ENCODE measurements at regions not wholly inside any gene's neighbourhood (a gene's known extent, or its start where the extent isn't known, plus 50 kb on each side); places are given as distances from the start of the nearest gene placed in this dataset.

GRCh38 chr10:62736168-62736546, 68.4 kb upstream of the ADO start:
- ATAC-seq (no peak), DNase-seq (no peak)
- Histone ChIP-seq H3K4me1 (no peaks in the 10 kb centered on the region), H3K27me3 (no peaks in the 10 kb centered on the region), H3K4me3 (no peak overlapping the region), H3K27ac (no peak overlapping the region), H3K9me3 (no peaks in the 10 kb centered on the region), H3K36me3 (replicated peaks in 1 of 2; ENCODE audit: insufficient read depth in 1 of 2, low read depth in 2 of 2) (no peaks in the 10 kb centered on the region)
- 58 to 68% methylated on average over 2 of the region's 2 CpGs for WGBS, 2 donors
- intact Hi-C loops (cut with DNase I): loop anchor here (10.0 kb wide), 1 partner anchor 71 kb away; no protein-coding TSS in a partner anchor
- no peak for TF ChIP-seq POLR2A (IDR thresholded peaks at IDR 0.05)
- TF ChIP-seq CTCF (IDR thresholded peaks at IDR 0.05): no peak

GRCh38 chr10:62738916-62739315, 65.6 kb upstream of the ADO start:
- Histone ChIP-seq H3K36me3 (replicated peaks in 1 of 2; ENCODE audit: insufficient read depth in 1 of 2, low read depth in 2 of 2) (no peaks in the 10 kb centered on the region), H3K9me3 (no peaks in the 10 kb centered on the region), H3K27ac (no peak overlapping the region), H3K4me3 (no peak overlapping the region), H3K4me1 (no peaks in the 10 kb centered on the region), H3K27me3 (no peaks in the 10 kb centered on the region)
- no peak for TF ChIP-seq POLR2A (IDR thresholded peaks at IDR 0.05)
- intact Hi-C loops (cut with DNase I): loop anchor here (10.0 kb wide), 1 partner anchor 74 kb away; no protein-coding TSS in a partner anchor
- ATAC-seq: no peak
- WGBS, 2 donors: 46% methylated on average over 3 of the region's 3 CpGs
- no peak for DNase-seq

- TF ChIP-seq POLR2A (IDR thresholded peaks at IDR 0.05) (no peak), CTCF (IDR thresholded peaks at IDR 0.05) (no peak)
- no peak overlapping the region for H3K27ac ChIP-seq
- H3K4me1 ChIP-seq: no peaks in the 10 kb centered on the region
- 58 to 65% methylated on average over 5 of the region's 5 CpGs for WGBS, 2 donors
- DNase-seq: no peak
- no peaks in the 10 kb centered on the region for H3K36me3 ChIP-seq (replicated peaks in 1 of 2; ENCODE audit: insufficient read depth in 1 of 2, low read depth in 2 of 2)
- no peaks in the 10 kb centered on the region for H3K9me3 ChIP-seq
- no peaks in the 10 kb centered on the region for H3K27me3 ChIP-seq
- H3K4me3 ChIP-seq: no peak overlapping the region
- no peak for ATAC-seq
- intact Hi-C loops (cut with DNase I): no loop called here
These were observed 63.4 kb upstream of the ADO start for GRCh38 chr10:62740885-62741745.

- H3K4me1 ChIP-seq: no peaks in the 10 kb centered on the region
- no peaks in the 10 kb centered on the region for H3K27me3 ChIP-seq
- no peak overlapping the region for H3K27ac ChIP-seq
- WGBS, 2 donors: 73 to 90% methylated on average over 7 of the region's 7 CpGs
- DNase-seq: no peak
- no peaks in the 10 kb centered on the region for H3K9me3 ChIP-seq
- intact Hi-C loops (cut with DNase I): no loop called here
- no peak for ATAC-seq
- TF ChIP-seq POLR2A (IDR thresholded peaks at IDR 0.05): no peak
- TF ChIP-seq CTCF (IDR thresholded peaks at IDR 0.05): no peak
- H3K36me3 ChIP-seq (replicated peaks in 1 of 2; ENCODE audit: insufficient read depth in 1 of 2, low read depth in 2 of 2): no peaks in the 10 kb centered on the region
- H3K4me3 ChIP-seq: no peak overlapping the region
These were observed 62.5 kb upstream of the ADO start for GRCh38 chr10:62741996-62742395.

- H3K27ac ChIP-seq: no peak overlapping the region
- H3K9me3 ChIP-seq: no peaks in the 10 kb centered on the region
- 55 to 63% methylated on average over 6 of the region's 6 CpGs for WGBS, 2 donors
- H3K4me3 ChIP-seq: no peak overlapping the region
- H3K36me3 ChIP-seq (replicated peaks in 1 of 2; ENCODE audit: insufficient read depth in 1 of 2, low read depth in 2 of 2): no peaks in the 10 kb centered on the region
- ATAC-seq: no peak
- no peaks in the 10 kb centered on the region for H3K4me1 ChIP-seq
- H3K27me3 ChIP-seq: no peaks in the 10 kb centered on the region
- intact Hi-C loops (cut with DNase I): no loop called here
- TF ChIP-seq POLR2A (IDR thresholded peaks at IDR 0.05) (no peak), CTCF (IDR thresholded peaks at IDR 0.05) (no peak)
- no peak for DNase-seq
These were observed 61.9 kb upstream of the ADO start for GRCh38 chr10:62742536-62743061.

Measured in body of pancreas (tissue), 4 donors.